HG03095 (cell line): ENCODE measurements at regions not wholly inside any gene's neighbourhood (a gene's known extent, or its start where the extent isn't known, plus 50 kb on each side); places are given as distances from the start of the nearest gene placed in this dataset.

Experiments
- ATAC-seq: cut with Tn5 transposase; IDR thresholded peaks from one replicate; pipeline ENCODE4 v1.9.1; 2021; ENCODE audit warnings: moderate library complexity; ENCODE audit not compliant: unreplicated experiment

DNA sequence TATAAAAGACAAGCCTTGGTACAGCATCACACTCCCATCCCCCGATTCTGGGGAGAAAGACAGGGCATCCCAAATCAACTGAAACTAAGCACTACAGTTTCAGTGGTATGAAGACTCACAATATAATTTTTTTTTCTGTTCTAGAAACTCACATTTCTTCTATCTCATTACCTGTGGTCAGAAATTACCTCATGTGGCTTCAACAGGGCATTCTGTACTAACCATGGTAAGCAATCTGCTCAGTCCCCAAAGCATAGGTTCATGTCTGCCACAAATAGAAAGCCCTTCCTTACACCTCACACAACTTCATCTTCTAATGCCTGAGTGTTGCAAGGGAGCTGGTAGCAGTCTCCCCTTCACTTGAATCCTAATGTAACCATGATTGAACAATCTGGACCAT is 147.4 kb upstream of the POU2AF2 start:
- no peak for ATAC-seq

DNA sequence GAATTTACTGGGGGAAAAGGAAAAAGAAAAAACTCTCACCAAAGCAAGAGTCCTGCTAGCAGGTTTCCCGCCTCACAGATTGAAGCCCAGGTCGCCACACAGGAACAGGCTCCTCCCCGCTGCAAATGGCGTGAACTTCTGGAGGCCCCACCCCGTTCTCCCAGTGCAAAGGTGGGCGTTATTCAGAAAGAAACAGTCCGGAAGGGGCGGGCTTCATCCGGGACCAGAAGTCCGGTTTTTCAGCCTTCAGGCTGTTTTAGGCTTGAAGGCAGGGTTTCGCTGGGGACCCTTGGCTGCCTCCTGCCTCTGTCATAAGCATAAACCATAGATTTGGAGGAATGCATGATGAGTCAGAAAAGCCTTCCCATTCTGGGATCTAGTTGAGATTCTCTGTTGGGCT is 148.3 kb upstream of the POU2AF2 start:
- ATAC-seq: no peak

DNA sequence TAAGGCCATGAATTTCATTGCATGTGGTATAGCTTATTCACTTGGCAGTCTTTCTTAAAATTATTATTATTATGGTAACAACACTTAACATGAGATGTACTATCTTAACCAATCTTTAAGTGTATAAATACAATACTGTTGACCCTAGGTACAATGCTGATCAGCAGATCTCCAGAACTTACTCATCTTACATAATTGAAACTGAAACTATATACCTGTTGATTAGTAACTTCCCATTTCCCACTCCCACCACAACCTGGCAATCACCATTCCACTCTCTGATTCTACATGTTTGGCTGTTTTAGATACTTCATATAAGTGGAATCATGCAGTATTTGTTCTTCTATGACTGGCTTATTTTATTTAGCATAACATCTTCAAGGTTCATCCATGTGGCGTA is 150.2 kb upstream of the POU2AF2 start:
- ATAC-seq: no peak

DNA sequence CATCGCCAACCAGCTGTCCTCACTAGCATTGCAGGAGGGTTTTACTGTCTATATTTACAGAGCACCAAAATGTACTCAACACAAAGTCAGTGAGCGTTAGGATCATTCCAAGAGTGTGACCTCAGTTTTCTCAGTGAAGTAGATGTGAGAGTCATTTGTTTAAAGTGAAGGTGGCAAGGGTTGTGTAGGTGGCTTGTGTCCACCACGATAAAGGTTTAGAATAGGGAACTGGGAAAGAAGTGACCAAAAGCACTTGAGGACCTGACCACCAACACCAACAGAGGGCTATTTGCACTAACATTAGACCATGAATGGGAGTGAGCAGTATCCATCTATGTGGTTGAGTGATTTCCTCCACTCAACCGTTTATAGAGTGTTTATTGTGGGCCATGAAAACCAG is 152.5 kb upstream of the POU2AF2 start:
- ATAC-seq: no peak

DNA sequence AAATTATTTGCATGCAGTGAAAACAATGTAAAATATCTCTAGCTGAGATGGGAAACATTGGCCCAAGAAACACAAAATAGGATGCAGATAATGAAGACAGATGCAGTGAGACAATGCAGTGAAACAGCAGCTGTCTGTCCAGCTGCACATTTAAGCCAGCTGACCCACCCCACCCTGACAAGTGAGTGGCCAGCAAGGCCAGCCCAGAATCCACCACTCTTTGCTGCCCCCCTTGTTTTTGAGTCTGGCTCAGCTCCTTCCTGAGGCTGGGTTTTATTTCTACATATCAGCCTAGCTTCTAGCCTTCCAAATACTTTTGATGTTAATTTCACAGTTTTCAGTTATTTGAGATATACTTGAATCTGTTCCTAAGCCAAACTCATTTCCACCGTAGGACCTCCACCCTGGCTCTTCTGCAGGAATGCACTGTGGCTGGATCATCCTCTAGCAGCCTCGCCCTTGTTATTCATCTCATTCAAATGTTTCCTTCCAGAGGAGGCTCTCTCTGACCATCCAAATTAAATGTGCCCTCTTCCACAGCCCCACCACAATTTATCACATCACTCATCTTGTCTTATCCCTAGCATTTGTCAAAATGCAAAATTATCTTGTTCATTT is 154.1 kb upstream of the POU2AF2 start:
- no peak for ATAC-seq

DNA sequence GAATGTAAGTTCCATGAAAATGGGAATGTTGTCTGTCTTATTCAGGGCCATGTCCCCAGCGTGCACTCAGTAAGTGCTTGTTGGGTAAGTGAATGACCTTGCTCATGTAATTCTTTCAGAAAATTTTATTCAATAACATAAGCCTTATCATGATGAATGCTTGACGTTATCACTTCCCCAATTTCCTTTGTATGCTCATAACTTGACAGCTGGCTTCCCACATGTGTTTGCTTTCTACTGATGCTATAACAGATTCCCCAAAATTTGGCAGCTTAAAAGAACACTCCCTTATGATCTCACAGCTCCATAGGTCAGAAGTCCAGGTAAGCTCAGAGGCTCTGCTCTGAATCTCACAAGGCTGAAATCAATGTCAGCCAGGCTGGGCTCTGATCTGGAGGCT is 155.8 kb upstream of the POU2AF2 start:
- ATAC-seq: no peak

DNA sequence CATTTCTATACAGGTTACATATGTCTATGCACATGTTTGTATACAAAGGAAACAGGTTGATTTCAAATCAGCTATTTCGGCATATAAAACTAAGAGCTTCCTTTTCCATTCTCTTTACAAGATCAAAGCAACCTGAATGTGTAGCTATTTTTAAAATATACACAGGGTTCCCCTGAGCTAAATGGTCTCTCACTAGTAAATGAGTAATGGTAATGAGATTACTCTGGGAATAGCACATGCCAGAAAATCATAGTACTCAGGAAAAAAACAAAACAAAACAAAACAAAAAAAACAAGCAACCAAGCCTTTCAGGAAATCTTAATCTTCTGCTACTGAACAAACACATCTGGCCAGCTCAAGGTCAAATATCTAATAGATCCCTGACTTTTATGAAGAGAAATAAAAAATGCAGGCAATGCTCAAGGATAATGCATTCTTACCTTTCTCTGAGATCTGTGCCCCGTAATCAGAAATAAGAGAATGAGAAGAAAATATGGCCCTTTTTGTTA is 156.6 kb upstream of the POU2AF2 start:
- no peak for ATAC-seq

DNA sequence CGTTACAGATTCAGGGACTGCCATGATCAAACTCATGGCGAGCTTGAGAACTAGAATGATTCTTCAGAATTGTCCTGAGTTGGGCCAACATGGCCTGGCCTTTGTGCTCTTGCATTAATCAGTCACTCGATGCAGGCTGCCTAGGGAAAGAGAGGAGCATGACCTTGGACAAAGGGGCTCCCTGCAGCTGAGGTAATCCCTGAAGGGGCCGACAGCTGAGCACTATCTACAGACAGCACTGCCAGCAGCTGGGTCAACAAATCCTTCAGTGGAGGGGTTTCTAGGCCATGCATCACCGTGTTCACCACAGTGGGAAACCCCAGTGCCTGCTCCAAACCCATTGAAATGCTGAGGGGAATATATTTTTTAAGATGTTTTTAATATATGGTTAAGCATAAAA is 159.5 kb upstream of the POU2AF2 start:
- no peak for ATAC-seq

DNA sequence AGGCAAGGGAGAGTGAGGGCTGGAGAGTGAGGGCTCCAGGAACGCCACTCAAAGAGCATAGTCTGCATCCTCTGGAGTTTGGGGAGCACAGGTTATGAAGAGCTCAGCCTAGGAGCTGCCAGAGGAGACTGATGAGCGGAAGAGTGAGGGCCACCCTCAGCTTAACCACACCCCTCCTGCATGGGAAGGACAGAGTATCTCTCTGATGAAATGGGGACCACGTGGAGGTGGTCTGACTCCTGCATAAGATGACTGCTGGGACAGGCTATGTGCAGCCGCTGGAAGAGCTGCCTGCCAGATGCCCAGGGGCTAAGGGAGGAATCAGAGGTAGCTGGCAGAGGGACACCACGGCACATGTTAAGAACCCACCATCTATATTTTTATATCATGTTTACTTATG is 162.9 kb upstream of the POU2AF2 start:
- no peak for ATAC-seq

DNA sequence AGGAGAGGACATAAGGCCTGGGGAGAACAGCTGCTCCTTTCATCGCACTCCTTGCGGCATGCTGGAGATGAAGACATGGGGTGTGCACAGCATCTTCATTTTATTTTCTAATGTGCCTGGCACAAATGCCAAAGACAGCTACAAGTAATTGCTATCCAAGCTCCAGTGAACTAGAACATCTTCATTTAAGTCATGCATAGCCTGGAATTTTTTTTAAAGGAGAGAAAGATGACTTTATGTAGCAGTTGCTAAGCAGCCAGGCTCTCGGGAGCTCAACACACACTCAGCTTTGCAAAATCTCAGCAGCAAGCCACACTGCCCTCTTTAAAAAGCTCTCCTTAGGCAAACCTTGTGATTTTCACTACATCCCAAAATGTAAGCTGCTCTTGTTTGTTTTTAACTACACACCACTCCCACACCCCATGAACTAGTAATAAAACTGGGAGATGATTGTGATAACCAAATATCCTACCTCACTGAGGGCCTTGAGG is 164.5 kb upstream of the POU2AF2 start:
- no peak for ATAC-seq

DNA sequence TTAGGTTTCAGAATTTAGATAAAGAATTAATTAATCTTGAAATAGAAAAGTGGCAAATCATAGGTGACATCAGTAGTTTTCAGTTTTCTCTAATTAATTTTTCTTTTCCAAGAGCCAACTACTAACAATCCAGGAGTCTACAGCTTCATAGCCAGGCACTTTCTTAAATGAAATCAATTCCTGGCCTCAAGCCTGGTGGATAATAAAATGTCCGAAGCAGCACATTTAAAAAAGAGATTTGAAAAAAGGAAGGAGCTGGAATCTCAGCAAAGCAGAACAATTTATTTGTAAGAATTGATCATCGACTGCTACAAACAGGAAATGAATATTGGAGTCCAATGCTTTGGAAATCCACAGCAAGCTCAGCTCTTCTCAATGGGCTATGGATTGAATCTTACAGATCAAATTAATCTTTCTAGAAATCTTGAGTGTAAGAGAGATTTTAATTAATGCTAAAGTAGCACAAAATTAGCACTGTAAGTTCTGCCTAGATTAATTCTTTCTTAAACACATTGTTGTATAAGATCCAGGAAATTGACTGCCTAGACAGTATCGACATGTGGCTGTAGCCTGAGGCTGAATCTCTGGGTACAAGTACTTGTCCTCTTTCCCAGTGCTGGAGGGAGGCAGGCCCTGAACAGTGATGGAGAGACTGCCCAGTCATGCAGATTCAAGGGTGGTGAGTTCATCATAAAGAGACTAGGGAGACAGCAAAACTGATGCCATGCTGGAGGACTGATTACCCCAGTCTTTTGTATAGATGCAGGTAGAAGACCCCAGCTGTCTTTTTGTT is 167.8 kb upstream of the POU2AF2 start:
- no peak for ATAC-seq

DNA sequence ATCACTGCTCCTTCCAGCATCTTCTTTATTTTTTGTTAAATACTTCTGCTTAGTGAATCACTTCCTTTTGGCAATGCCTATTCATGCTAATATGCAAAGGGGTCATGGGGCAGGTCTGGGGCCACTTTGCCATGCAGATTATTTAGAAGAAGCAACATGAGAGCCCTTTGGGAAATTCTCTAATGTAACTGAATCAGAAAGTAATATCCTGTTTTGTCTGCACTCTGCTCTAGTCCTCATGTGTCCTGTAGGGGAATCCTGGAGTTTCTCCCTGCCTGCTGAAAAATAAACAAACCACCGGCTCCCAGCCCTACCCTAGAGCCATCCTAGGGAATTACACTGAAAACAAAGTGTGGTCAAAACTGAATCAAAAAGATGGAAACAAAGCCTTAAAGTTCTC is 176.5 kb upstream of the POU2AF2 start:
- ATAC-seq: no peak

DNA sequence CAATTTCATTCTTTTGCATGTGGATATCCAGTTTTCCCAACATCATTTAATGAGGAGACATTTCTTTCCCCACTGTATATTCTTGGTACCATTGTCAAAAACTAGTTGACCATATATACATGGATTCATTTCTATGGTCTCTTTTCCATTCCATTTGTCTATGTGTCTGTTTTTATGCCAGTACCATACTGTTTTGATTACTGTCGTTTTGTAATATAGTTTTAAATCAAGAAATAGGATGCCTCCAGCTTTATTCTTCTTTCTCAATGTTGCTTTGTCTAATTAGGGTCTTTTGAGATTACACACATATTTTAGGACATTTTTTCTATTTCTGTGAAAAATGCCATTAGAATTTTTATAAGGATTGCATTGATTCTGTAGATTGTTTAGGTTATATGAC is 177.5 kb upstream of the POU2AF2 start:
- no peak for ATAC-seq

DNA sequence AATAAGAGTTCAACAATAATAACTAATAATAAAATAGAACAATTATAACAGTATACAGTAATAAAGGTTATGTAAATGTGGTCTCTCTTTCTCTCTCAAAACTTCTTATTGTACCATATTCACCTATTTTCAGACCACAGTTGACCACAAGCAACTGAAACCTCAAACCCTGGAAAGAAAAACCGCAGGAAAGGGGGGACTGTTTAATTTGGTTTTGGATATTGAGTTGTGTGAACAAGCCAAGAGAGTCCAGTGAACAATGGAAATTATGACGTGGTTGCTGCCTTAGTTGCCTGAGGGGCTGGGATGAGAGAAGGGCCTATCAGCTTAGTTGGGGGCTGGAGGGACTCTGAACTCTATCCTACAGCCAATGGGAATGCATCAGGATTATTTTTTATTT is 178.7 kb upstream of the POU2AF2 start:
- no peak for ATAC-seq

DNA sequence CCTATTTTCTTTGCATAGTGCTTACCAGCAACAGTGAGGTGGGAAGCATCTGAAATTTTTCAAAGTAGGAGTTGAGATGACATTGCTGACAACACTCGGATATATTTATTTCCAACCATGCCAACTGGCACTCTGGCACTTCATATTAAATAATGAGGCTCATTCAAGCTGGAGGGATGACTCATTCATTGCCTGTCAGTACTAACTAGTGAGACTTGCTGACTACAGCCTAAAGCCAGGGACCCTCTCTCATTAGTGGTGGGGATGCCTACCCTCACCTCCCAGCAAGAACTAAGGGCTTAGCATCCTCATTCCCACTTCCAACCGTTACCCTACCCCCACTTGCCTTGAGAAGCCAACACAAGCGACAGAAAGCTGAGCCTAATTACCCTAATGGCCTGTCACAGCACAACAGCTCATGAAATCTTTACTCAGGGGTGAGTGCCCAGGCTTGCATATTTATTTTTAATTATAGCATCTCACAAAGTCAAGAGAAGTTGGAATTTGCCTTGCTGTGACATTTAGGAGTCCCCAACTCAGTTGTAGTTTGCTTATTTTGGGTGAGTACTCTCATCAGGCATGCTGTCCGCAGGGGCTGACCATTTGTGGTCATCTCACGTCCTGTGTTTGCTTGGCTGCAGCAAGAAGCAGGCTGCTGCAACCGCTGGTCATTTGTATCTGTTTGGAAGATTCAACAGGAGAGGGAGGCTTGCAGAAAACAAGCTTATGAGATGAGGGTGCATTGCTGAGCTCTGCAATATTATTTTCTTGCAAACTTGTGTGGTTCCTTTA is 181.6 kb upstream of the POU2AF2 start:
- no peak for ATAC-seq

DNA sequence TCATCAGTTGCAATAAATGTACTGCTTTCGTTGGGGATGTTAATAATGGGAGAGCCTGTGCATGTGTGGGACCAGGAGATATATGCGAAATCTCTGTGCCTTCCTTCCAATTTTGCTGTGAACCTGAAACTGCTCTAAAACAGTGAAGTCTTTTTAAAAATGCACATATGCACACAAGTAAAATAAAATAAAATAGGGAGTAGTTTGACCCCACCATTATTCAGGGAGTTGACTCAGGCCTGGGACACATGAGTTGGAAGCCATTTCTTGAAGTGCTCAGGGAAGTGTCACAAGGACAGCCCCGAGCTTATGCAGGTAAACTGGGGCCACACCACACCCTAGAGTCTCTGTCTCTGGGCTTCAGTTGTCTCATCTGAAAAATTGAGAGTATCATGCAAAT is 183.1 kb upstream of the POU2AF2 start:
- ATAC-seq: no peak

DNA sequence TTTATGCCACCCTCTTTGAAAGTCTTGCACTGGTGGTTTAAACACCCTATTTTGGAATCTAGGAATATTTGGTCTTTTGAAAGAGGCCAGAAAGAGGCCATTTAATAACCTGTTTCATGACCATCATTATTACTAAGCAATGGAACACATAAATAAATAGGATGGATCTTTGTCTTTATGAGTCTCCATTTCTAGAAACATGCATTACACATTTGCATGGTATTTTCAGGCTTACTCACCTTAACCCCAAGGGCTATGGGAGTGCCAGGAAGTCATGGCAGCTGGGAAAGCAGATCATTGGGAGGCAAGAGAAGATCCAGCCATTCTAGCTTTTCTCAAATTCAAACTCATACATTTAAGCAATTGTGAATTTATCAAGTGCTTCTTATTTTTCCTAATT is 185.8 kb upstream of the POU2AF2 start:
- ATAC-seq: no peak

DNA sequence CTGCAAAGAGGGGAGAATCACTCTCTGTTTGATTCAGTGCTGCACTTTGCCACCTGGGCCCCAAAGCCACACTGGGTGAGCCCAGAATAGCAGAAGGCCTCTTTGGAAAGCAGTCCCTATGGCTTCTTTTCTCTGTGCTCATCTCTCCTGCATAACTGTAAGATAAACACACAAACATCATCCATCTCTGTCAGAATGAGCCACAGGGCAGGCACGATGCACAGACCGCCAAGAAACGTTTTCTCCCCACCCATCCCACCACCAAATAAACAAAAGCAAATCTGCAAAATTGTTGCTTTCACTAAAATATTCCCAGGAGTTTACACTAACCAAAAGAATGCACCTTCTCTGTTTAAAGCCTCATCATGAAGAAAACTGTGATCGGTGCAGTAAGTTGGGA is 196.4 kb upstream of the POU2AF2 start:
- no peak for ATAC-seq

DNA sequence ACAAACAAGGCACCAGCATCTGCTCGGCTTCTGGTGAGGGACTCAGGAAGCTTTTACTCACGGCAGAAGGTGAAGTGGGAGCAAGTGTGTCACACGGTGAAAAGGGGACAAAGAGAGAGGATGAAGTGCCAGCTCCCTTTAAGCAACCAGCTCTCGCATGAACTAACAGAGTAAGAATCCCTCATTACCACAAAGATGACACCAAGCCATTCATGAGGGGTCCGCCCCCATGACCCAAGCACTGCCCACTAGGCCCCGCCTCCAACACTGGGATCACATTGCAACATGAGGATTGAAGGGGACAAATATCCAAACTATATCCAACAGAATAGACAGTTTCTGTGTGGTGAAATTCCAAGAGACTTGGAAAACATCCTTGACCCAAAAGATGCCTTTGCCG is 198.2 kb upstream of the POU2AF2 start:
- ATAC-seq: no peak

DNA sequence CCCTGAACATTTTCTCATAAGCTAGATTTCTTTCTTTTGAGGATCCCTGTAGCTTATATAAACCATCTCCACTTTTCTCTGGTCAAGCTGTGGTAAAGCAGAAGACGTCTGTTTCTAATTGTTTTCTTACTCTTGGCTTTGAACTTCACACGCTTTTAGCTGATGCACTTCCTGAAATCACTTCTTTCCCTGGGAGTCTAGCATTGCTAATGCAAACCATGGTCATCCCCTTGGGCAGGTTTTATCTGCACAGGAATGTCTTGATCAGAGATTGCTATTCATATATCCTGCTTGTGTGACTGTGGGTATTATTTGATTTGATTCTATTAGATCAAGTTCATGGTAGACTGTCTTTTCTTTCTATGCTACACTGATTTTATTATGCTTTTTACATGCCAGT is 199.2 kb upstream of the POU2AF2 start:
- no peak for ATAC-seq

DNA sequence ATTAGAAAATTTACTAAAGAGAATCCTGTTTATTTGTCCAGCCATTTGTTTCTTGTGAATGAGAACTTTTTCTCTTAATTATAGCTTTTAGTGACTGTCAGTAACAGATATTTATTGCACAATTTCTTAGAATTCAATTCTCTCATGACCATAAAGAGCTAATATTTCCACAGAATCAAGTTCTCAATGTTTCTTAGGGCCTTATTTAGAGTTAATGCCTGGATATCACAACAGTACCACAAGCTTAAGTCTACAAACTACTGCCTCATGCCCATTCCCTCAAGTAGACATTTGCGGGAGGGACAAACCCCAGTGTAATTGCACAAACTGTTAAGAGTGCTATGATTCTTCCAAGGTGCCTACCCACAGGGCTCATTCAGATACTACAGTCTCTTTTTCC is 199.7 kb upstream of the POU2AF2 start:
- ATAC-seq: no peak

DNA sequence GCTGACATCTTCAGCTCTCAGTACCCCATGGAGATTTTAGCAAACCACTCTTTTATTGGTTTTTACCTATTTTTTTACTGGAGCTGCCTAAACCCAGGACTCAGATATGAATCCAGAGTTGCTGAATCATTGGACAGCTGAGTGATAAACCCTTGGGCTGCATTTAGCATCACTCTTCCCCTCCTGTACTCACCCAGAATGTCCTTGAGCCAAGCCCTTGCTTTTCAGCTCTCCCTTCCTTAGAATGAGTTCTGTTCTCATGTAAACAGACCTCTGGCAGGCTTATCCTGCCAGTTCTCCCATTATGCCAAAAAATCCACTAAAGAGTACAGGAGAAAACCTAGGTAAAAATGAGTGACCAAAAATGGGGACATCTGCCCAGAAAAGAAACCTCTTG is 200.1 kb upstream of the POU2AF2 start:
- ATAC-seq: no peak
